ENCODE measurements at regions not wholly inside any gene's neighbourhood (a gene's known extent, or its start where the extent isn't known, plus 50 kb on each side); places are given as distances from the start of the nearest gene placed in this dataset.

DNA sequence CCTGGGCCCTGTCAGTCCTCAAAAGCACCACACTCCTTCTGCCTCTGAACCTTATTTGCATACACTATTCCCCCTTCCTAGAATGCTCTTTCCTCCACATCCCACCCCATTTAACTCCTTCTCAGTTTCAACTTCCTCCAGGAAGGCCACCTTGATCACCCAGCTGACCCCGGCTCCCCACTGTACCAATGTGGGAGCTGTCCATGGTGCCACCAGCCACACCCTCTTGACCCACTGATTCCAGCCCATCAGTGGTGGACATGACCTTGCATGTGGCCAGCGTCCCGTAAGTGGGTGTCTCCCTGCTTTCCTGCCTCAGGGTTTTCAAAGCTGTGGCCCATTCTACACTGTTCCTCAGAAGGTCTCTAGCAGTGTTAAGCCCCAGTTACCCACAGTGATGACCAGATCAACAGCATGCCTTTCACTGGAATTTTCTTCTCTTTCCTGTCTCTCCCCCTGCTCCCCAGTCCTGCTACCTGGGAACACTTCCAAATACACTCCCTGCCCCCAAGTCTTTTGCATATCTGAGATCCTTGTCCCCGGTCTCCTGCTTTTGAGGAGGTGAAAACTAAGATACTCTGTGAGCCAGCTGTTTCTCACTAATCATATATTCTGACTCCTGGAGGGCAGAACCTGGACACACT is 346.6 kb downstream of the MN1 start:
- DNase-seq (ENCODE audit: low read depth in 2 of 3, low spot score in 1 of 3) = no peak

DNA sequence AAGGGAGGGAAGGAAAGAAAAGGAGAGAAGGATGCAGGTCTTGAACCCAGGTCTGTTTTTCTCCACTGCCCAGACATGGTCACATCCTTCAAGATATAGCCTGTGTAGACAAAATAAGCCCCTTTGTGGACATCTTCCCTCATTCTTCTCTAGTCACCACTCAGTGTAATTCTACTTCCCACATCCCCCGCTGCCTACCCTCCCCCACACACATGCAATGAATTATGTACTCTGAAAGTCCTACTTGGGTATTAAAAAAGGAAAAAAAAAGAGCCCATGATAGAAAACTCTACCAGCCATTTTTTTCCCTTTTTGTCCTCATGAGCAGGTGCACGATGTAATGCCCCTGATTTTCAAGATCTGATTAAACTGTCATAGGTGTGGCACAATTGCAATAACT is 346.0 kb downstream of the MN1 start:
- DNase-seq (ENCODE audit: low read depth in 2 of 3, low spot score in 1 of 3) = no peak

DNA sequence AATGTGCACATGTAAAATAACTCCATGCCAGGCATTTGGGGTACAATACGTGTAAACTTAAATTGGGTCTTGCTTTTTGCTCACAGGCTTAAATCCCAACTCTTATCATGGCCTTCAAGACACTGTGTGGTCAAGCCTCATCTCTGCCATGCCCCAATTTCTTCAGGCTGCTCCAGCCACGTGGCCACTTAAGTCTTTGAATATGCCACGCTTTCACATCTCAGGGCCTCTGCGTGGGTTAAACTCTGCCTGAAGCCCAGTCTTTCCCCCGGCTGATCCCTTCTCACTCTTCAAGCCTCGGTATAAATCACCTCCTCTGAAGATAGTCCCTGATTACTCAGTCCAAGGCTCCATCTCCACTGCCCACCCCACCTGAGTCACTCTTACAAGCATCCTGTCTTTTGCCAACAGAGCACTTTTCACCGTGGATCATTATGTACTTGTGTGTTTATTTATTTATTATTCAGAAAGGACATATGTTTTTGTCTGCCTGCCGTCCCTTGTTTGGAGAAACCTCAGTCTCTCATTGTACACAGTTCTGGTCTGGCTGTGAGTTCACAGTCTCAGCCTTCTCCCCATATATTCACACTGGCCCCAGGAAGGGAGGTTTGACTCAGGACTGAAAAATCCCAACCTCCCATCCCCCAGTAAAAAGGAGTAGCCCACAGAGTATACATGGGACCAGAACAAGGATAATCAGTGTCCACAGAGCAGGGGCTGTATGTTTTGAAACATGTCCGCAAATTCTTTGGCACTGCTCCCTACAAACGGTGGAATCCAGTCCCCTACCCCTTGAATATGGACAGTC is 344.7 kb downstream of the MN1 start:
- no peak for DNase-seq (ENCODE audit: low read depth in 2 of 3, low spot score in 1 of 3)

DNA sequence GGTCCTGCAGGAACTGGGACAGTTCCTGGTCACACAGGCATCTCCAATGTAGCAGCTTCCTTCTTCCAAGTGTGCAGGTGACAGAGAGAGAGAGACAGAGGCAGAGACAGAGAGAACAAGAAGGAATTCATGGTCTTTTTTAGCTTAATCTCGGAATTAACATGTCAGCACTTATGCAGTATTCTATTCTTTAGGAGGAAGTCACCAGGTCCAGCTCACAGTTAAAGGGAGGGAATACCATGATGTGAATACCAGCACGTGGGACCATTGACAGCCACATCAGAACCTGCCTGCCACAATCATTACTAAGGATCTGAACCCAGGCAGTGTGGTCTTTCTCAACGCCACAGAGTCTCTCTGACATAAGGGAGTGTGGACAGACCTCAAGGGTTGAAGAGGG is 341.6 kb downstream of the MN1 start:
- DNase-seq (ENCODE audit: low read depth in 2 of 3, low spot score in 1 of 3) = no peak

DNA sequence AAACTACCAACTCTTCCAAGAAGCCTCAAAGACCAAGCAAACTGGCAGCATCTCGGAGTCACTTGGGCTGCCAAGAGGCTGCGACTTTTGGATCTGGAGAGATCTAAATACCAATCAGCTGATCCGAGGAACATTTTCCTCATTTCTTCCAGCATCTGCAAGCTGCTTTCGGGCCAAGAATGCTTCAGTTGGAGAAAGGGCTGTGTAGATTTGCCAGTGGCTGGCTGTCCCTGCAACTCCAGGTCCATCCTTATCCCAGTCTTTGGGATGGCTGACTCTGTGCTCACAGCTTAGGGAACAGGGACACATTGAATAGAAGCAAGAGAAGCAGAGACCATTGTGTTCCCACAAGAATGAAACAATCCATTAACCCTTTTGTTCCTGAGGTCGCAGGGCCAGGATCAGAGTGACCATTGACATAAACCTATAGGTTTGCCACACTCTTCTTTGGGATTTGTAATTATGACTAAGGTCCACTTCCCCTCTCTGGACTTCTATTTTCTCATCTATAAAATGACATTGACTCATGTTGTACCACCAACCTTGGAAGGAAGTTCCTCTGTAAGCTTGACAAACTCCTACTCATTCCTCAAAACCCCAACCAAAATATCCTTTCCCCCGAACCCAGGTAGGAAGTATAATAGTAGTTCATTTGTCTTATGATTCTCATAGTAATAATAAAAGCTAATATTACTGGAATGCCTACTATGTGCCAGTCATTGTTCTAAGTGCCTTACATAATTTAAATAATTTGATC is 340.8 kb downstream of the MN1 start:
- no peak for DNase-seq (ENCODE audit: low read depth in 2 of 3, low spot score in 1 of 3)

DNA sequence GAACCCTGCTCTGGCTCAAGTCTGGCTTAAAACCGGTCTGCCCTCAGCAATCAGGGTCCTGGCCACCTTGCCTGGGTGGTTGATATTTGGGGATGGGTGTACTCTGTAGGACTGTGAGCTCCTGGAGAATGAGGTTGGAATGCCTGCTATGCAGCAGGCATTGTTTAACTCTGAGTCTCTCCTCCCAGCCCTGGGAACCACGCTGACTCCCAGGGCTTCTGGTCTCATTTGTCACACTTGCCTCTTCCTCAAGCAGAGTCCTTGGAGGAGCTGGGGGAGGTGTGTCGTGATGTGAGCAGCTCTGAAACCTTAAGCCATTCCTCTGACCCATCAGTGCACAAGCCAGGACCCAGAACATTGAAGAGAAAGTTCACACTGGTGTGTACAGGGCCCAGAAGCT is 340.1 kb downstream of the MN1 start:
- DNase-seq (ENCODE audit: low read depth in 2 of 3, low spot score in 1 of 3) = no peak

DNA sequence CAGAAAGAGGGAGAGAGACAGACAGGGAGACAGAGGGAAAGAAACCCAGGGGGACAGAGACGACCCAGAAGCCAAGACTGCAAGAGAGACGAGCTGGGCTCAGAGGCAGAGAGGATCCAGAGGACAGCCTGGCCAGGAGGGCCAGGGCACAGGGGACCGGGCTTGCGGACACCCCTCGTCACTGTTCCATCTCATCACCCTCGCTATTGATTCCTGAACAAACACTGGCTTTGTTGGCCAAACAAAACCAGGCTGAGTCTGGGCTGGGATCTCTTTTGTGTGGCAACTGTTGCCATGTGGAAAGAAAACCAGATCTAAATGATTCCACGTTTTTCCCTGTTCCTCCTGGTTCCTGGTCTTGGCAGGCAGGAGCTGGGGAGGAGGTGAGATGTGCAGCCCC is 339.4 kb downstream of the MN1 start:
- no peak for DNase-seq (ENCODE audit: low read depth in 2 of 3, low spot score in 1 of 3)

DNA sequence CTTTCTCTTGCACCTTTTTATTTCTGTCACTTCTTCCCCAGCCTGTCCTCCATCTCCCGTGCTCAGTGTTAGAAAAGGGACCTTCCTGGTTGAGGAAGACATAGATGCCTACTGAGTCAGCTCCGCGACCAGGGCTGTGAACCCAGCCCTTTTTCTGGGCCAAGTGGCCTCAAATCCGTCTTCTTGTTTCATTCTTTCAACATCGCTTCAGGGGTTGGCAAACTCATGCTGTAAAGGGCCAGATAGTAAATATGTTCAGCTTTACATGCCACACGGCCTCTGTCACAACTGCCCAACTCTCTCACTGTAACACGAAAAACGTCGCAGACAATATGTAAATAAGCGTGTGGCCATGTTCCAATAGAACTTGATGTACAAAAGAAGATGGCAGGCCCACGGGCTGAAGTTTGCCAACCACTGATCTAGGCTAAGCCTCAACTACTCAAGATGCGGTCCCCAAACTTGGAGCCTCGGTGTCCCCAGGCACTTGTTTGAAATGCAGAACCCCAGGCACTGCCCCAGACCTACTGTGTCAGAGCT is 338.4 kb downstream of the MN1 start:
- DNase-seq (ENCODE audit: low read depth in 2 of 3, low spot score in 1 of 3) = no peak

DNA sequence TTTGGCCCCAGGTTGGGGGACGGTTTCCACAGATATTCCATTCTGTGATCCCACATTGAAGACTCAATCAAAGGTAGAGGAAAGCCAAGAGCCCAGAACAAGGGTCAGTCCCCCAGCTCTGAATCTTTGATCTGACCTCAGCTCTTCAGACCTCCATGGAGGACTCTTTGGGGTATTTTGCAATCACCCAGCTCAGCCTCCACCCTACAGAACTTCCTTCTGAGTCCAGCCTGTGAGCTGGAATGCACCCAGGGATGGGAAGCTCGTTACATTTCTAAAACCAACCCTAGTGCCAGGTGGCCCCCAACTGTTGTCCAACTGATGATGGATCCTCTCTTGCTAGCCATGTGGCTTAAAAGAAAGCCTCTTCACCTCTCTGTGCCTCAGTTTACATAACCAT is 335.3 kb downstream of the MN1 start:
- DNase-seq (ENCODE audit: low read depth in 2 of 3, low spot score in 1 of 3) = no peak

DNA sequence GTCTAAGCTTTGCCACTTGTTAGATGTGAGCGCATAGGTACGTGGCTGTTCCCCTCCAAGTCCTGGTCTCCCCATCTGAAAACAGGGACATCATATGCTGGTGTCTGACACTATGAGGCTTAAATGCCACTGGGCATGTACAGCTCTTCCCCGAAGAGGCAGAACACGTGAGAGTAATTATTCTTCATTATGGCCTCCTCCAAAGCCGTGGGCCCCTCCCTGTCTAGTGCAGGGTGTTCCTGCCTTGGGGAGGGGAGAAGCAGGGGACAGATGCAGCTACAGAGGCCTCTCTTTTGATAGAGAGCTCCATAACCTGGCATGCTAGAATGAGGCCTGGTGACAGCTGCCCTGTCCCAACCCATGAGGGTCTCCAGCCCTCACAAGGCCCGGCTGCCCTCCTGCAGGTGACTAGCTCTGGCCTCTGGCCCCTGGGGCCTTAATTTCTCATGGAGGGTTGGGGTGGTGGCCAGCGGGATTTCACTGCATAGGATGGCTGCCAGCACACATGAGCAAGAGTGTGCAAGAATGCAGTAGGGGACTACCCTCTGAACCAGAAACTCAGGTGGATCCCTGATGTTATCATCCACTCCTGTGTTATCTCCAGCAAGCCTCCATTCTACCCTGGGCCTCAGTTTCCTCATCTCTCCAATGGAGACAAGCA is 334.6 kb downstream of the MN1 start:
- DNase-seq (ENCODE audit: low read depth in 2 of 3, low spot score in 1 of 3) = no peak

DNA sequence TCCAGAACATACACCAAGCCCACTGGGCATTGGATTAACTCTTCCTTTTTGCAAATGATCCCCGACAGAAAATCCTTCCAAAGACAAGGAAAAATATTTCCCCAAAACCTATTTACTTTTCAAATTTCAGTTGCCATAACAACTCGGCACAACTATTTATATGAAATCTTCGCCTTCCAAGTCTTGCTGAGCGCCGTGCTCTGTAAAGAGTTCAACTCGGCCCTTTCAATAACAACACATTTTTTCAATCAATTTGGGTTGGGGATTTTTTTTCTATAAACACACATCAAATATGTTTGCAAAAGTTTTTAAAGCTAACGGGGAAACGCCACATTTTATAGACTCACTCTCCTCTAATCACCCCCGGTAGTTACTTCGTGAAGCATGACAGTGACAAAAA is 333.8 kb downstream of the MN1 start:
- DNase-seq (ENCODE audit: low read depth in 2 of 3, low spot score in 1 of 3) = no peak

DNA sequence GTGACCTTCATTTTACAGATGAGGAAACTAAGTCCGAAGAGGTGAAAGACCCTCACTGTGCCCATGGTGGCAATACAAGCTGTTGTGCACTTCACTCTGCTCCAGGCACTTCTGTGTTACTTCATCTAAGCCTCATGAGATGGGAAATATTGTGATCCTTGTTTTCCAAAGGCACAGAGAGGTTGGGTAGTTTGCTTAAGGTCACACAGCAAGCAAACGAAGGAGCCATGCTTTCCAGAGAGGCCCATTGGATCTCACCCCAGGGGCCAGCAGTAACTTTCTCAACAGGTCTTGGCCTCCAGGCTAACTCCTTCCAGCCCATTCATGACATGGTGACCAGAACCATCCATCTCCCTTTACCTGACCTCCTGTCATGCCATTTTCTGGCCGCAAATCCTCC is 332.8 kb downstream of the MN1 start:
- DNase-seq (ENCODE audit: low read depth in 2 of 3, low spot score in 1 of 3) = no peak

DNA sequence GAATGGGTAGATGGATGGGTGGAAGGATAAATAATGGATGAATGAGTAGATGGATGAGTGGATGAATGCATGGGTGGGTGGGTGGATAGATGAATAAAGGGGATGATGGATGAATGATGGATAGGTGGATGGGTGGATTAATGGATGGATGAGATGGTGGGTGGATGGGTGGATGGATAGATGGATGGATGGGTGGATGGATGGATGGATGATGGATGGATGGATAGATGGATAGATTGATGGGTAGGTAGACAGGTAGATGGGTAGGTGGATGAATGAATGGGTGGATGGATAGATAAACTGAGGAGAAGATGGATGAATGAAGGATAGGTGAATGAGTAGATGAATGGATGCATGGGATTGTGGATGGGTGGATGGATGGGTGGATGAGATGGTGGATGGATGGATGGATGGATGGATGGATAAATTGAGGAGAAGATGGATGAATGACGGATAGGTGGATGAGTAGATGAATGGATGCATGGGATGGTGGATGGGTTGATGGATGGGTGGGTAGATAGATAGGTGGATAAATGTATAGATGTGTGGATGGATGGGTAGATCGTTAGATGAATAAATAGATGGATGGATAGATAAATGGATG is 331.3 kb downstream of the MN1 start:
- no peak for DNase-seq (ENCODE audit: low read depth in 2 of 3, low spot score in 1 of 3)

DNA sequence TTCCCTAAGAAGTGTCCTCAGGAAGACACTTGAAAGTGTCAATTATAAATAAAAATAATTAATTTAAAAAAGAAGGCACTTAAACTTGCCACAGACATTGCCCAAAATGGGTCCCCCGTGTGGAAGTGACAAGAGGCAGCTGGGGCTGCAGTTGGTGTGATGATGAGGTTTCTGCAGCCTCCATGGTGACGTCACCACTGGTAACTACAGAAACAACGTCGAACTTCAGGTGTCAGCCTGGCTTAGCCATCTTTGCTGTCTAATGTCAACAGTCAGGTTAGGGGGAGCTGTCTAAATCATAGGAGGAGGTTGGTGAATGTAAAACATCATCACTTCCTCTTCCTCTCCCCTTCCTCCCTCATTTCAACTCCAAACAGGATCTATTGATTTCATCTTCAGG is 328.6 kb downstream of the MN1 start:
- DNase-seq (ENCODE audit: low read depth in 2 of 3, low spot score in 1 of 3) = no peak

DNA sequence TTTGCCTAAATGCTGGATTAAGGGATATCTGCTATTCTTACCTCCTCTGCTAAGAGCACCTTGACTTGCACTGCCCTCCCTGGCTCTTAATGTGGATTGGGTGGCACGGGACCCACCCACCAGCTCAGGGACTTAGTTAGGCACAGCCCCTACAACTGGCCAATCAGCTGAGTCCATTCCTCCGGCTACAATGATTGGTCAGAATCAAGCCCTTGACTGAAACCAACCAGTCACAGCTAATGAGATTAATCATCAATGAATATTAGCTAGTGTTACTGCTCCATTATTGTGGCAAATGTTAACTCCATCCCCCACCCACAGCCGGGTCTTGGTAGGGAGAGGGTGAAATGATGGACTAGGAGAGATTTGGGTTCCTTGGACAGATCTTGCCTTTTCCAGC is 328.0 kb downstream of the MN1 start:
- DNase-seq (ENCODE audit: low read depth in 2 of 3, low spot score in 1 of 3) = no peak

DNA sequence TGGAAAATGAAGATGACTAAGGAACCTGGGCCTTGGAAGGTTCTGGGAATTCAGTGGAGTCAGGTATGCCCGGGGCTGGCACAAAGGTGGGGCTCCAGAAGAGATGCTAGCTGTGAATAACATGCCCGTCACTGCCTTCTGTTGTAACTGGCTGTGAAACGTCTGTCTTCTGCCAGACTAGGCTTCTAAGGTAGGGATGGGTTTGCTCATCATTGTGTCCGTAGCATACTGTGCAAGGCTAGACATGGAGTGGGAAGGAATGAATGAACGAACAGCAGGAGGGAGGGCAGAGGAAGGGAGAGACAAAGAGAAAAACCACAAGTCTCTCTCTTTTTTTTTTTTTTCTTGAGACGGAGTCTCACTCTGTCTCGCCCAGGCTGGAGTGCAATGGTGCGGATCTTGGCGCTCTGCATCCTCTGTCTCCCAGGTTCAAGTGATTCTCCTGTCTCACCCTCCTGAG is 327.4 kb downstream of the MN1 start:
- no peak for DNase-seq (ENCODE audit: low read depth in 2 of 3, low spot score in 1 of 3)

DNA sequence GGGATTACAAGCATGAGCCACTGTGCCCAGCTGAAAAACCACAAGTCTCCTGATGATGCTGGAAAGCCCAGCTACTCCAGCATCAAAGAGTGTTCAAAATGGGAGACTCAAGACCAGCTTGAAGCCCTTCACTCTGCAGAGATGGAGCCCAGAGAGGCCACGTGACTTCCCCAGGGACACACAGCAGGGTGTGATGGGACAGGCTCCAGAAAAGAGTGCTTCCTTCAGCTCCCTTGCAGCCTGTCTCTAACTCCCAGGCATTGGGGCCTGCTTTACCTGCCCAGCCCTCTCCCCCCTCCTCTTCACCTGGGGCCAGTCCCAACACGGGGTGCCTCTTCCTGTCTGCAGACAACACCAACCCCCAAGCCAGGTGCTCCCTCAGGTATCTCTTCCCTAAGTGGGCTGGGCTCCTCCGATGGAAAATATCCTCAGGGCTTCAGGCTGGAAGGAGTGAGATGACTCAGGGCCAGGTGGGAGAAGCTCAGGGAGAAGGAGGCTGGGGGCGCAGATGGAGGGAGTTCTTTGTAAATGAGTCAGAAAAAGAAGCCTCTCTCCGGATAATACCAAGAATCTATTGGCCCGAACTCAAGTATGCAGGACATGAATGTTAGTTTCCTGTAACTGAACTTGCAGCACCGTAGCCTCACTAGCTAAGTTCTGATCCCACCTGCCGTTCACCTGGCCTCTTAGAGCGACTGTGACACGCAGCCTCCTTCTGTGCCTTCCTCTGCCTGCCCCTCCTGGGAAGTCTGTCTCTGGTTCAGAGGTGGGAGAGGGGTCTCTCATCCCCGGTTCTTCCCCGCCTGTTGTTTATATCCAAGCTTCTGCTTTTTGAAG is 326.6 kb downstream of the MN1 start:
- no peak for DNase-seq (ENCODE audit: low read depth in 2 of 3, low spot score in 1 of 3)

DNA sequence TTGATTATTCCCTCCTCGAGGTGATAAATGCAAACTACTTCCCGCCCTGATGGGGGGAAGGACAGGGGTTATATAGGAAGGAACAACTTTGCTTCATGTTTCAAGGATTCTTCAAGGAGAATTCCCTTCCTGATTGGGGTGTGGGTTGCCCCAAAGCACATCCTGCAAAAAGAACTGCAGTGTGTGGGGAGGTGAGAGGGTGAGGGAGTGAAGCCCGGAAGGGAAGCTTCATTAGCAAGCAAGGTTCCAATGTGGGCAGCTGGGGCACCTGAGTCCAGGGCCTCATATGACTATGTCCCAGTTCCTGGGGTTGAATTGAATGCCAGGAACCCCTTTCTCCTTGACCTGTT is 326.0 kb downstream of the MN1 start:
- no peak for DNase-seq (ENCODE audit: low read depth in 2 of 3, low spot score in 1 of 3)

DNA sequence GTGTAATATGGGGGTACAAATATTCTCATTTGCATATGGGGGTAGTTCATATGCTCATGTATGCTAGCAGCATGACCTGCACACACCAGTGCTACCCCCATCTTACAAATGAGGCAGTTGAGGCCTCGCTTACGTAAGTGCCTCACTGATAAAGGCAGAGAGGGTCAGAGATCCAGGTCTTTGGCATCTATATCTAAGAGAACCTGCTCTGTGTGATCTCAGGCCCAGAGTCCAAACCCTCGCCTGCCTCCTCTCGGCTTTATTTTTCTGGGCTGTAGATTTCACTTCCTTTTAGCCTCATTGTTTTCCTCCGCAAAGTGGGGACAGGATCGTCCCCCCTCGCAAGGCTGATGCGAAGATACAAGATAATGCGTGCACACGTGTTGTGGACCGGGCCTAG is 325.2 kb downstream of the MN1 start:
- no peak for DNase-seq (ENCODE audit: low read depth in 2 of 3, low spot score in 1 of 3)

DNA sequence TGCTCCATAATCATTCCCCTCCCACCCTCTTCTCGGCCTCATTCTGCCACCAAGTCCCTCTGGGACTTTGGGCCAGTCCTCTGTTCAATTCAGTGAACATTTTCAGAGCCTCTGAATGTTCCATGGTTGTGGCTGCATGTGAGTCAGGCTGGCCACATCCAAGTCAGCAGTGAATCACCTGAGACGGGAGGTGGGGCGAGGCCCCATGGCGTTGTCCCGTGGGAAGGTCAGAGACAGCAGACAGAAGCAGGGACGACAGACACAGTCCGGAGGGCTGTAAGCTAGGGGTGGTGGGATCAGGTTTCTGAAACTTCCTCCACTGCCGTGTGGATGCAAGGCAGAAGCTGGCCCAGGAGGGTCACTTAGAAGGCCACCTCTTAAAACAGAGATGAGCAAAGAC is 324.8 kb downstream of the MN1 start:
- DNase-seq (ENCODE audit: low read depth in 2 of 3, low spot score in 1 of 3) = no peak

Data from stimulated activated CD4-positive, alpha-beta T cell treated with anti-CD3 and anti-CD28 coated beads, Interleukin-12 subunit alpha, Interleukin-12 subunit beta, amount 100 ng/mL, for 48 hours (primary cell).